ENCODE measurements at regions not wholly inside any gene's neighbourhood (a gene's known extent, or its start where the extent isn't known, plus 50 kb on each side); places are given as distances from the start of the nearest gene placed in this dataset.

- intact Hi-C loops (cut with micrococcal nuclease; ENCODE audit: unreplicated experiment) = no loop called here
These were observed 191.2 kb downstream of the FAM170A start for GRCh38 chr5:119820608-119821007.

DNA sequence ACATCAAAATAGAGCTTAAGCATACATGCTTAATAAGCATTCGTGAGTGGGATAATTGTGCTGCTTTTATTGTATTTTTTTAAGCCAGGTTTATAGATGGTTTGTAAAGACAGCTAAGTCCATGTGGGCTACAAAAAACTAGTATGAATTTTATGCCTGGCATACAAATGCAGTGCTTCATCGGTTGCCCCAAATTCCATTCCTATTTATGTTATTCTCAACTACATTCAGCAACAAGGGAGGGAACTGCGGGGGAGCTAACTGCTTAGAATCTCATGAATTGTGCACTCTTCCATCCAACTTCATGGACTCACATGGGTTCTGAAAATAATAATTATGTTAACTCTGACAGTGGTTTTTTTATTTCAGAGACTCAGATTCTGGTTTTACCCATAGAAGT lies 199.2 kb downstream of the FAM170A start:
- Histone ChIP-seq H3K36me3 (ENCODE audit: insufficient read depth, low read length, poor library complexity, severe bottlenecking) (no peaks in the 10 kb centered on the region), H3K9me3 (ENCODE audit: low read depth, low read length, poor library complexity, severe bottlenecking) (no peaks in the 10 kb centered on the region), H3K27ac (ENCODE audit: low read depth, low read length, poor library complexity, severe bottlenecking) (no peak overlapping the region), H3K4me1 (ENCODE audit: insufficient read depth, low read length, poor library complexity, severe bottlenecking) (no peaks in the 10 kb centered on the region), H3K27me3 (replicated peaks; ENCODE audit: insufficient read depth, low read depth, low read length, poor library complexity) (no peaks in the 10 kb centered on the region), H3K4me3 (ENCODE audit: low read depth, low read length, poor library complexity, severe bottlenecking) (no peak overlapping the region)
- intact Hi-C loops (cut with micrococcal nuclease; ENCODE audit: unreplicated experiment) = no loop called here
- BruUV-seq (replicated peaks) = no TSS peak
- POLR2A ChIA-PET (ENCODE audit: low non-redundant PET) = no interaction called here
- TF ChIP-seq EZH2 (IDR thresholded peaks at IDR 0.05; ENCODE audit: borderline replicate concordance, low read depth, low read length, poor library complexity, severe bottlenecking) = no peak
- no peak for TF ChIP-seq CTCF (conservative IDR thresholded peaks at IDR 0.05; ENCODE audit: low read depth, low read length)
- CTCF ChIA-PET = no interaction called here
- no peak for DNase-seq (ENCODE audit: low spot score)

More at GRCh38 chr5:119820608-119821007, 191.2 kb downstream of the FAM170A start:
- POLR2A ChIA-PET (ENCODE audit: low non-redundant PET) = no interaction called here
- CTCF ChIA-PET = no interaction called here
- Histone ChIP-seq H3K27me3 (replicated peaks; ENCODE audit: insufficient read depth, low read depth, low read length, poor library complexity) (no peaks in the 10 kb centered on the region), H3K36me3 (ENCODE audit: insufficient read depth, low read length, poor library complexity, severe bottlenecking) (no peaks in the 10 kb centered on the region), H3K4me1 (ENCODE audit: insufficient read depth, low read length, poor library complexity, severe bottlenecking) (no peaks in the 10 kb centered on the region), H3K4me3 (ENCODE audit: low read depth, low read length, poor library complexity, severe bottlenecking) (no peak overlapping the region), H3K9me3 (ENCODE audit: low read depth, low read length, poor library complexity, severe bottlenecking) (no peaks in the 10 kb centered on the region), H3K27ac (ENCODE audit: low read depth, low read length, poor library complexity, severe bottlenecking) (no peak overlapping the region)
- no TSS peak for BruUV-seq (replicated peaks)
- TF ChIP-seq EZH2 (IDR thresholded peaks at IDR 0.05; ENCODE audit: borderline replicate concordance, low read depth, low read length, poor library complexity, severe bottlenecking) = no peak
- TF ChIP-seq CTCF (conservative IDR thresholded peaks at IDR 0.05; ENCODE audit: low read depth, low read length) = no peak
- no peak for DNase-seq (ENCODE audit: low spot score)

- H3K27ac ChIP-seq (ENCODE audit: low read depth, low read length, poor library complexity, severe bottlenecking) = no peak overlapping the region
- CTCF ChIA-PET = no interaction called here
- H3K4me3 ChIP-seq (ENCODE audit: low read depth, low read length, poor library complexity, severe bottlenecking) = no peak overlapping the region
- no peak for DNase-seq (ENCODE audit: low spot score)
- H3K4me1 ChIP-seq (ENCODE audit: insufficient read depth, low read length, poor library complexity, severe bottlenecking) = no peaks in the 10 kb centered on the region
- H3K9me3 ChIP-seq (ENCODE audit: low read depth, low read length, poor library complexity, severe bottlenecking) = no peaks in the 10 kb centered on the region
- no TSS peak for BruUV-seq (replicated peaks)
- H3K27me3 ChIP-seq (replicated peaks; ENCODE audit: insufficient read depth, low read depth, low read length, poor library complexity) = no peaks in the 10 kb centered on the region
- POLR2A ChIA-PET (ENCODE audit: low non-redundant PET) = no interaction called here
- no peak for TF ChIP-seq CTCF (conservative IDR thresholded peaks at IDR 0.05; ENCODE audit: low read depth, low read length)
- no peak for TF ChIP-seq EZH2 (IDR thresholded peaks at IDR 0.05; ENCODE audit: borderline replicate concordance, low read depth, low read length, poor library complexity, severe bottlenecking)
- intact Hi-C loops (cut with micrococcal nuclease; ENCODE audit: unreplicated experiment) = no loop called here
- H3K36me3 ChIP-seq (ENCODE audit: insufficient read depth, low read length, poor library complexity, severe bottlenecking) = no peaks in the 10 kb centered on the region
These were observed 200.0 kb downstream of the FAM170A start for GRCh38 chr5:119829341-119829740.
